ENCODE measurements at regions not wholly inside any gene's neighbourhood (a gene's known extent, or its start where the extent isn't known, plus 50 kb on each side); places are given as distances from the start of the nearest gene placed in this dataset.
A peak's percentile ranks its signal among the peaks of the same experiment; 100 is the strongest.

- no peak overlapping the region for H3K27ac ChIP-seq
- intact Hi-C loops (cut with DNase I), result no loop called here
- H3K27me3 ChIP-seq, result no peaks in the 10 kb centered on the region
- no peaks in the 10 kb centered on the region for H3K4me1 ChIP-seq (replicated peaks in 1 of 2)
- no peak overlapping the region for H3K4me3 ChIP-seq
- H3K9me3 ChIP-seq (replicated peaks in 1 of 3), result no peaks in the 10 kb centered on the region
- 77 to 83% (median 82%) methylated on average over 5 of the region's 5 CpGs for WGBS, 4 donors
- DNase-seq, result no peak
- TF ChIP-seq CTCF (IDR thresholded peaks at IDR 0.05) (no peak), POLR2A (IDR thresholded peaks at IDR 0.05) (no peak)
- H3K36me3 ChIP-seq (replicated peaks in 1 of 2), result no peaks in the 10 kb centered on the region
Observed at GRCh38 chr4:173761236-173761635, 231.2 kb upstream of the HAND2 start.

- Histone ChIP-seq H3K27ac (no peak overlapping the region), H3K4me1 (replicated peaks in 1 of 2) (no peaks in the 10 kb centered on the region), H3K9me3 (replicated peaks in 1 of 3) (no peaks in the 10 kb centered on the region), H3K4me3 (no peak overlapping the region), H3K36me3 (replicated peaks in 1 of 2) (no peaks in the 10 kb centered on the region), H3K27me3 (no peaks in the 10 kb centered on the region)
- no peak for TF ChIP-seq POLR2A (IDR thresholded peaks at IDR 0.05)
- no peak for TF ChIP-seq CTCF (IDR thresholded peaks at IDR 0.05)
- DNase-seq, result no peak
- intact Hi-C loops (cut with DNase I), result no loop called here
- WGBS, 4 donors, result 28 to 43% (median 32%) methylated on average over 1 of the region's 1 CpG
Observed at GRCh38 chr4:173758132-173758531, 228.1 kb upstream of the HAND2 start.

- TF ChIP-seq POLR2A (IDR thresholded peaks at IDR 0.05) (no peak), CTCF (IDR thresholded peaks at IDR 0.05) (no peak)
- WGBS, 4 donors, result 23 to 39% (median 36%) methylated on average over 1 of the region's 1 CpG
- no peaks in the 10 kb centered on the region for H3K4me1 ChIP-seq (replicated peaks in 1 of 2)
- H3K36me3 ChIP-seq (replicated peaks in 1 of 2), result no peaks in the 10 kb centered on the region
- DNase-seq, result no peak
- intact Hi-C loops (cut with DNase I), result no loop called here
- H3K4me3 ChIP-seq, result no peak overlapping the region
- H3K9me3 ChIP-seq (replicated peaks in 1 of 3), result no peaks in the 10 kb centered on the region
- H3K27me3 ChIP-seq, result no peaks in the 10 kb centered on the region
- no peak overlapping the region for H3K27ac ChIP-seq
Observed at GRCh38 chr4:173753408-173753807, 223.4 kb upstream of the HAND2 start.

- peak in 2 of 7 donors; percentile 3 to 26 for DNase-seq
- no peaks in the 10 kb centered on the region for H3K27me3 ChIP-seq
- WGBS, 4 donors, result 40 to 48% (median 43%) methylated on average over 6 to 7 of the region's 7 CpGs
- H3K4me3 ChIP-seq, result no peak overlapping the region
- TF ChIP-seq CTCF (IDR thresholded peaks at IDR 0.05), result no peak
- TF ChIP-seq POLR2A (IDR thresholded peaks at IDR 0.05), result no peak
- H3K9me3 ChIP-seq (replicated peaks in 1 of 3), result no peaks in the 10 kb centered on the region
- H3K4me1 ChIP-seq (replicated peaks in 1 of 2), result no peaks in the 10 kb centered on the region
- no peak overlapping the region for H3K27ac ChIP-seq
- no peaks in the 10 kb centered on the region for H3K36me3 ChIP-seq (replicated peaks in 1 of 2)
- intact Hi-C loops (cut with DNase I), result no loop called here
Observed at GRCh38 chr4:173752610-173753230, 222.7 kb upstream of the HAND2 start.
